ENCODE measurements at regions not wholly inside any gene's neighbourhood (a gene's known extent, or its start where the extent isn't known, plus 50 kb on each side); places are given as distances from the start of the nearest gene placed in this dataset.

GRCh38 chr12:115204957-115205754 lies 521.2 kb upstream of the TBX3 start:
- DNase-seq: no peak

- no peak for DNase-seq
Observed at GRCh38 chr12:115203701-115204100, 519.7 kb upstream of the TBX3 start.

GRCh38 chr12:115201966-115202365 lies 518.0 kb upstream of the TBX3 start:
- no peak for DNase-seq

GRCh38 chr12:115199831-115200230 lies 515.9 kb upstream of the TBX3 start:
- no peak for DNase-seq

GRCh38 chr12:115194857-115195256 lies 510.9 kb upstream of the TBX3 start:
- DNase-seq: no peak

- DNase-seq: no peak
Observed at GRCh38 chr12:115194448-115194847, 510.5 kb upstream of the TBX3 start.

- no peak for DNase-seq
Observed at GRCh38 chr12:115191342-115191741, 507.4 kb upstream of the TBX3 start.

GRCh38 chr12:115190010-115190770 lies 506.2 kb upstream of the TBX3 start:
- DNase-seq: no peak

- peak; percentile 90 for DNase-seq
Observed at GRCh38 chr12:115185506-115185905, 501.5 kb upstream of the TBX3 start.

GRCh38 chr12:115183752-115184151 lies 499.8 kb upstream of the TBX3 start:
- DNase-seq: no peak

GRCh38 chr12:115177899-115178298 lies 493.9 kb upstream of the TBX3 start:
- no peak for DNase-seq

- peak; percentile 84 for DNase-seq
Observed at GRCh38 chr12:115176741-115177400, 492.9 kb upstream of the TBX3 start.

GRCh38 chr12:115174920-115175319 lies 490.9 kb upstream of the TBX3 start:
- no peak for DNase-seq

GRCh38 chr12:115172521-115172920 lies 488.5 kb upstream of the TBX3 start:
- DNase-seq: no peak

- DNase-seq: no peak
Observed at GRCh38 chr12:115169981-115170380, 486.0 kb upstream of the TBX3 start.

GRCh38 chr12:115166698-115167315 lies 482.8 kb upstream of the TBX3 start:
- DNase-seq: no peak

GRCh38 chr12:115163710-115164109 lies 479.7 kb upstream of the TBX3 start:
- DNase-seq: peak; percentile 97

- DNase-seq: peak; percentile 97
Observed at GRCh38 chr12:115160271-115161128, 476.5 kb upstream of the TBX3 start.

- no peak for DNase-seq
Observed at GRCh38 chr12:115158816-115159215, 474.8 kb upstream of the TBX3 start.

GRCh38 chr12:115155665-115156645 lies 472.0 kb upstream of the TBX3 start:
- peak; percentile 48 for DNase-seq
